Ishikawa (cell line): ENCODE measurements at regions not wholly inside any gene's neighbourhood (a gene's known extent, or its start where the extent isn't known, plus 50 kb on each side); places are given as distances from the start of the nearest gene placed in this dataset.

ENCODE experiments used
- EP300 ChIP-seq: IDR thresholded peaks from 2 replicates; pipeline ENCODE4 v1.6.1; 2012; ENCODE audit warnings: borderline replicate concordance
- FOXM1 ChIP-seq: IDR thresholded peaks from 2 replicates; pipeline ENCODE4 v1.6.1; 2012; ENCODE audit warnings: low read depth, borderline replicate concordance
- MAX ChIP-seq: IDR thresholded peaks from 2 replicates; pipeline ENCODE4 v1.6.1; 2012
- REST ChIP-seq: IDR thresholded peaks from 2 replicates; pipeline ENCODE4 v1.6.1; 2012; ENCODE audit warnings: low read depth, mild to moderate bottlenecking
- TAF1 ChIP-seq: IDR thresholded peaks from 2 replicates; pipeline ENCODE4 v1.6.1; 2012; ENCODE audit warnings: low read depth, mild to moderate bottlenecking
- YY1 ChIP-seq: IDR thresholded peaks from 2 replicates; pipeline ENCODE4 v1.6.1; 2012; ENCODE audit warnings: low read depth

GRCh38 chr10:117632406-117632805 is 89.9 kb downstream of the EMX2 start:
- no peak for TF ChIP-seq TAF1
- TF ChIP-seq REST = no peak
- TF ChIP-seq FOXM1 = no peak
- TF ChIP-seq EP300 = no peak
- no peak for TF ChIP-seq MAX
- TF ChIP-seq YY1 = no peak
